Stimulated activated CD8-positive, alpha-beta memory T cell treated with anti-CD3 and anti-CD28 coated beads, Interleukin-12 subunit alpha, Interleukin-12 subunit beta, amount 100 ng/mL, for 1 hour (primary cell): ENCODE measurements at regions not wholly inside any gene's neighbourhood (a gene's known extent, or its start where the extent isn't known, plus 50 kb on each side); places are given as distances from the start of the nearest gene placed in this dataset.

Experiments used
- DNase-seq: peaks from one replicate; pipeline ENCODE4 v3.0.0-alpha.2; 2020; ENCODE audit warnings: low read depth

DNA sequence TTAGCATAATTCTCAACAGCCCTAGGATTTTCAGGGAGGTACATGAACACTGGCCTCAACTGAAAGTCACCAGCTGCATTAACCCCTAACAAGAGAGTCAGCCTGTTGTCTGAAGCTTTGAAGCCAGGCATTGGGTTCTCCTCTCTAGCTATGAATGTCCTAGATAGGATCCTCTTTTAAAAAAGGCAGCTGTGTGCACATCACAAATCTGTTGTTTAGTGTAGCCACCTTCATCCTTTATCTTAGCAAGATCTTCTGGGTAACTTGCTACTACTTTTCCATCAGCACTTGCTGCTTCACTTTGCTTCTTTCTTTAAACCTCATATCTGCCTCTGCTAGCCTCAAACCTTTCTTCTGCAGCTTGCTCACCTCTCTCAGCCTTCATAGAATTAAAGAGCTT, 1692.1 kb downstream of the EFNB2 start:
- DNase-seq: no peak

DNA sequence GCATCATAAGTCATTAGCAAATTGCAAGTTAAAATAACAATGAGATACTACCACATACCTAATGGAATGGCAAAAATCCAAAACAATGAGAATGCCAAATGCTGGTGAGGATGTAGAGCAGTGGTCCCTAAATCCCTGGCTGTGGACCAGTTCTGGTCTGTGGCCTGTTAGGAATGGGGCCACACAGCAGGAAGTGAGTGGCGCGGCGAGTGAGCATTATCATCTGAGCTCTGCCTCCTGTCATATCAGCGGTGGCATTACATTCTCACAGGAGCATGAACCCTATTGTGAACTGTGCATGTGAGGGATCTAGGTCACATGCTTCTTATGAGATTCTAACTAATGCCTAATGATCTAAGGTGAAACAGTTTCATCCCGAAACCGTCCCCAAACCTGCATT, 1694.4 kb downstream of the EFNB2 start:
- DNase-seq: no peak

DNA sequence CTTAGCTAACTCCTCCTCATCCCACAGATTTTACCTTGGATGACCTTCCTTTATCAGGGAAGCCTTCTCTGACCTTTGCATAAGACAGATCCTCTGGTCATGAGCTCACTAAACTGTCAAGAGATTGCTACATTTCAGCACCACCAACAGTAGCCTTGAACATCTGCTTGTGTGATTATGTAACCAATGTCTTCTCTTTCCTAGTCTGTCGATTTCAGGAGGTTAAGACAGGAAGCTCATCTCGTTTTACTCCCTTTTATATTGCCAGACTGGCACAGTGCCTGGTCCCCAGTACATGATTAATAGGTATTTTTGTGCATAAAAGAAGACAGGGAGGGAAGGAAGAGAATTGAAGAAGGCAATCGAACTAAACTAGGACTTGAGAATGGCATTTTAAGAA, 1697.7 kb downstream of the EFNB2 start:
- DNase-seq: no peak

DNA sequence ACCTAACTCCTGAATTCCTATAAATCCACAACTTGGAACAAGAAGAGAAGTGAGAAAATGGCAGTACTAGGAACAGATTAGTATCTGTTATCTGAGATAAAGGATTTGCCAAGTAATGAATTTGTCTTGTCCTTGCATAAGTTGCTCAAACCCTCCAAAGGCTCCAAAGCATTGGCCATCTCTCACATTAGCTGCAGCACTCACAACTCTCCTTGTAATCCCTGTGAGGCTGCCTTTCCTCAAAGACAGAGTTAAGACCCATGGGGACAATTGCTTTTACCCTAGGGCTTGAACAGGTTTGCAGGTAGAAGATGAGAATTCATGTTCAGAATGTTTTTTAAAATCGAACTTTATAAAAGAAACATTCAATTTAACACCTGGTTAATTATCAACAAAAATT, 1702.2 kb downstream of the EFNB2 start:
- DNase-seq: no peak

DNA sequence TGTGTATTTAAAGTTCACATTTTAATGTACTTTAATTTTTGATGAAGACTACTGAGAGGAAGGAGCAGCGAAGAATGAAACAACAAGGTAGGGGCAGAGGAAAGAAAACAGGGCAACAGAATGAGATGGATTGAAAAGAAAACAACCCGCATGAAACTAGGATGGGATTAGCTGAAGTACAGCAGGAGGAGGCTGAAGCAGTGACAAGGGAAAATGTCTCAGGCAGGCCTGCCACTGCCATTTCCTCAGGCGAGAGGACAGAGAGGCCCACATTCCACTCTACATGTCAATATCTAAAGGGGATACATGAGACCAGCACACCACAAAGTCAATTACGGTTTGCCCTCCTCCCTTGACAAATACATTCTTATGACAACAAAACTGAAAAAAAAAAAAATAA, 1703.2 kb downstream of the EFNB2 start:
- DNase-seq: no peak

DNA sequence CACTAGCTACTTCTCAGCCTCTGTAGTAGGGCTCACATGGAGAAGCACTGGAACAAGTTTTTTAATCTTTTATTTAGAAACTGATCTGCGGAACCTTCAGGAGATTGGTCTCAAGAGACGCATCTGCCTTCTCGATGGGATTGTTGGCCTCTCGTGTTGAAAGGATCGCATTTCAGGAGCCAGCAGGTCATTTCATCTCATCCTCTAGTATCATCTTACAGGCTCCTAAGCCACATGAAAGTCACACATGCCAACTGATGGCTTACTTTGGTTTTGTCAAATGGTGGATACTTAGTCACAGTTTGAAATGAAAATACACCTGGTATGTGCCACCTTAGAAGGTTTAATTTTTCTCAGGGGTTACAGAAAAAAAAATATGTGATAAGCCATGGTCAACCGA, 1703.6 kb downstream of the EFNB2 start:
- no peak for DNase-seq

DNA sequence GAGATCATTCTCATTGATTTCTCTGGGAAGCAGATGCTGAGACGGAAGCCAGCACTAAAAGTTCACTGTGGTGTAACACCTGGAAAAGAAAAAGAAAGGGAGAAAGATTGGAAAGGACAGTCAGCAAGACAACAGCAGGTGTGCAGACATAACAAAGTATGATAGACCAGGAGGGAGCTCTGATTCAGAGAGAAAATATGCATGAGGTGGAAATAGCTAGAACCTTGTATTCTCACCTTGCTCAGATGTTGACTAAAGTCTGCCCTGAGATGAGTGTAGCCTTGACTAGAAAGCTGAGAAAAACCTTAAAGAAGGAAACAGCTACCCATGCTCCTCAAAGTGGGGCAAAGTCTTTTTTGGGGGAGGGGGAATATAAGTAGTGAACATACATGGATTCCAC, 1711.8 kb downstream of the EFNB2 start:
- no peak for DNase-seq

DNA sequence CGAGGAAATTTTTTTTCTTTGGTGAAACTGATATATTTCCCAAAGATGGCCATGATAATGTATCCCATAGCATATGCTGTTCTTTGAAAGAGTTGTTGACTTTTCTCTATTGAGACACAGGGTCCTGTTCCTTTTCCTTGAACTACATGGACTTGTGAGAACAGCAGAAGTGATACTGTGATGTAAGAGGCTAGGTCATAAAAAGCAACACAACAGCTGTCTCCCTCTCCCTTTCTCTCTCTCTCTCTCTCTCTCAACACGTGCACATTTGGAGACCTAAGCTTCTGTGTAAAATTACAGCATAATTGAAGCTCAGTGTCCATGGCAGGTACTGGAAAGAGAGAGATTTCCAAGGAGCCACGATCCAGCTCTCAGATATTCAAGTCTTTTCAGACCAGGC, 1712.4 kb downstream of the EFNB2 start:
- DNase-seq: no peak

DNA sequence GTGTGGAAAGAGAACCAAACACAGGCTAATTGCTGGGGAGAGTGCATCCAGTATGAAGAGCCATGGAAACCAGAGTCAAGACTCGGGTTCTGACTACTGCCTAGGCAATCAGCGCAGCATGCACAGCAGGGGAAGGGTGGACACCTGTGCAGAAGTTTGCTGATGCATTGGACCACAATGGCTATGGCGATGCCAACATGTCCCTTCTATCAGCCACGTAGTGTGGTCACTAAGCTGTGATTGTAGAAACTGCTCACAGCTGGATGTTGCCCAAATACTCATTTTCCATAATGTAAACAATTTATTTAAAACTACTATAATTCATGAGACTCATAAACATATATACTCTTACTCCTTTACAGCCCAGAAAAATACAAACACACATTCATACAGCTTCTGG, 1718.2 kb downstream of the EFNB2 start:
- no peak for DNase-seq

DNA sequence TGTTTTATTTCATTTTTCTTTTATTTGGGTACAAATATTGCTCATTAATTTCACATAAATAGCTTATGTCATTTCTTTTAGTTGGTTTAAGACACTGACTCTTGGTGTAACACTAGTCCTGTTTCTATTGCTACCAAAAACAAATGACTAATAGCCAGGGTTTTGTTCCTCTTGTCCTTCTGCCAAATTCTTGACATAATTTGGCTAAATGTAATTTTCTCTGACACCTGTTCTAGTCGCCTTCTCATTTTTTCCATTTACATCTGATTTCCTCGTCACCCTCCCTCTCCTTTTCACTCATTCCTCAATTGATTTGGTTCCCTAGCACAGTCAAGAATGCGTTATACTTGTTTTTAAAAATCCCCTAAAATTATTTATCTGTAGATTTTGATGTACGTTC, 1718.7 kb downstream of the EFNB2 start:
- no peak for DNase-seq

DNA sequence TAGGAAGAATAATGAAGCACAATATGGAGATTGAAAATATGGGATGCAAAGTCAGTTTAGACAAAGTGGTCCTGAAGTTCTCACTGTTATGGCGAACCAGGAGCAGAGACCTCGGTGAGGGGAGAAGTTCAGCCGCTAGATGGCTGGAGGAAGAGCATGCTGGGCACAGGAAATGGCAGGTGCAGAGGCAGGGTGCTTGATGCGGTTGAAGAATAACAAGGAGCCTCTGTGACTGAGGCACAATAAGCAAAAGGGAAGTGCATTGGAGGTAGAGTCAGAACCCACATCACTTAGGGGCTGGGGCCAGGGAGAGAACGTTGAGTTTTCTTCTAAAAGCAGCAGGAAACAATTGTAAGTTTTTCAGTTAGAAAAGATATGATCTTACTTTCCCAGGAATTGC, 1725.2 kb downstream of the EFNB2 start:
- DNase-seq: no peak

DNA sequence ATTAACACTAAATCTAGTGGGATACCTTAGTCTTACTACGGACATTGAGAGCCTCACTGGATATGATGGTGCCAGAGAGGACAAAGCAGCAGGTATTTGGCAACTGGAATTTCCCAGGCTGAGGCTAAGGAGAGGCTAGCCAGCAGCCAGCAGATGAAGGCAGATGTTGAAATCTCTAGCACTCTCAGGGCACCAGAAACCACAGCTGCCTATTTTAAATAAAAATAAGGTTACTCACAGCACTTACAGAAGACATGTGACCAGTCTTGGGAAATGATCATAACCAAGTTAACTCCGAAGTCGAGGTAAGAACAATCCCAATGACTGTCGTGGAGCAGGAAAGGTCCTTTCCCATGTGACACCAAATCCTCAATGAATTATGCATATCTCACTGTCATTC, 1726.0 kb downstream of the EFNB2 start:
- no peak for DNase-seq

DNA sequence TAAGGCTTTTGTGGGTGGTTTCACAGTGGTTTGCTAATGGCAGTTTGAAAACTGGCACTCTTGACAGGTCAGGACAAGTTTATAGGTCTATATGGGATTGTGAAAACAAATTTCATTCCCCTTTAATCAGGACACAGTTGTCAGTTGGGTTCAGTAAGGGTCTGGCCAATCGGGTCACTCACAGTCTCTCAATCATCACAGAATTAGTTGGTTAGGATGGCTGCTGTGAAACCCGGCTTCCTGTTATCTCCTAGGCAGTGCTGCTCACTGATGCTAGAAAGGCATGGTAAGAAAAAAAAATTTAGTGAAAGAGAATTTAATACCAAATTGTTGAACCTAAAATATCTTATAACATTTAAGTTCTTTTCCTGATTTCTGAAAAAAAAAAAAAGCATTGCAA, 1730.1 kb downstream of the EFNB2 start:
- no peak for DNase-seq

DNA sequence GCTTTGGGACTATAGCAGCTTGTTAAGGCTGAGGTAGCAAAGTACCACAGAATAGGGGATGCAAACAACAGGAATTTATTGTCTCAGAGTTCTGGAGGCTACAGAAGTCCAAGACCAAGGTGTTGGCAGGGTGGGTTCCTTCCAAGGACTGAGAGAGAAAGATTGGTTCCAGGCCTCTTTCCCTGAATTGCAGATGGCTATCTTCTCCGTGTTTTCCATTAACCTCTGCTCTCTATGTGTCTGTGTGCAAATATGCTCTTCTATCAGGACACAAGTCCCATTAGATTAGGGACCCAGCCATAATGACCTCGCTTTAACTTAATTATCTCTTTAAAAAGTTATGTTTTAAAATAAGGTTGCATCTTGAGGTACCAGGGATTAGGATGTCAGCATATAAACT, 1732.9 kb upstream of the SLC10A2 start:
- no peak for DNase-seq

DNA sequence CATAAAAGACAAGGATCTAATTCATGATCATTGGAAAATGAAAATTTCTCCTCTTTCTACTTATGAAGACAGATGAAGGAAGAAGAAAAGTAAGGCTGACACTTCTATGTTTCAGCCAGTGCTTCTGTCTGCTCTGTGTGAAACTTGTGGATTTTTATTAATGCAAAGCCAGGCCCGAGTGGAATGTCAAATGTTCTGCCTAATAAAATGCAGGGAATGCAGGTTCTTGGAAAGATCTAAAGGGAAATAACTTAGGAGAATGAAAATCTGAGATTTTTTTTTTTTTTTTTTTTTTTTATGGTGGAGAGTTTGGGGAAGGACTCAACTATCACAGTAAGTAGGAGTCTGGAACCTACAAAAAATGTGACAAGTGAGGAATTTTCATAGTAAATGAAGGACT, 1732.3 kb upstream of the SLC10A2 start:
- DNase-seq: no peak

DNA sequence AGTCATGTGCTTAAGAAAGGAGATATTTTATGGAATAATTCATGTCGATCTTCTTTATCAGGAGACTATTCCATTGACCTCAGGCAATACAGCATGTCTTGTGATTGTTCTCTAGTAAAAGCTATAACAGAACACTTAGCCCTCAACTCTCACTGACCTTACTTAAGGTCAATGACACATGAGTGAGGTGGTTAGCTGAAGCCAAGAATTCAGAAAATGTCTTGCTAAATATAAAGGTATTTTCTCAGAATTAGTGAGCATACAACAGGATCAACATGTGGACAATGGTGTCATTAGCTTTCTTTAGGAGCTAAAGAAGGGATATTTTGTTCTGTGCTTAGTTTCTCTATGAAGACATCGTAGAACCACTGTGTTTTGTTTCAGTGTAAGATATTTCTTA, 1730.4 kb upstream of the SLC10A2 start:
- no peak for DNase-seq

DNA sequence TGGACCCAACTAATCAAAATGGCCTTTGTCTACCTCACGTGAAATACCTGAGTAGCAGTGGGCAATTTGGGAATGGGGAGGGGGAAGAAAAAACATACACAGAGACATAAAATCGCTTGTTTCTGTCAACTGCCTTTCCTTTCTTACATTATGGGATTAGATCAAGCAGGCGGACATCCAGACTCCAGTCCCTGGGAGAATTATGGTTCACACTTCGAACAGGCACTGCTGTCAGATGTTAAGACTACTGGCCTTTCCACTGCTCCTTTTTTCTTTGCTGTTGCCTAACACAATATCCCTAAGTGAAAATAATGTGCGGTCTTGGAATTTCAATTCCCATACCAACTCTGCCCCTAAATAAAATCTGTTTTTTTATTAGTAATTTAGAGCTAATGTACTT, 1719.7 kb upstream of the SLC10A2 start:
- no peak for DNase-seq

DNA sequence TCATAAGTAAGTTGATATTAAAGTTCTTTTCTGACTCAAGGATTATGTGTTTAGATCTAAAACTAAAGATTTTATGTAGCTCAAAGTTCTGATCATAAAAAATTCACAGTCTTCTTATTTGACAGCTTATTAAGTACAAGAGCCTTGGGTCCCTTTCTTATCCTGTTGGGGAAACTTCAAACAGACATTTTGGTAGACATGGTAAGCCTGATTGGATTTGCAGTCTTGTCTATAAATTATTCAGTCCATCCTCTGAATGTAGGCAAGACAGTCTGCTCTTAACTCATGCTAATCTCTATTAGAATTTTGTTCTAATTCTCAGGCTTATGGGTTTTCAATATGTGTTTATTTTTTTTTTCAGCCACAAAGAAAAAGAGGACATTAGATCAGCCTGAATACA, 1718.7 kb upstream of the SLC10A2 start:
- DNase-seq: no peak

DNA sequence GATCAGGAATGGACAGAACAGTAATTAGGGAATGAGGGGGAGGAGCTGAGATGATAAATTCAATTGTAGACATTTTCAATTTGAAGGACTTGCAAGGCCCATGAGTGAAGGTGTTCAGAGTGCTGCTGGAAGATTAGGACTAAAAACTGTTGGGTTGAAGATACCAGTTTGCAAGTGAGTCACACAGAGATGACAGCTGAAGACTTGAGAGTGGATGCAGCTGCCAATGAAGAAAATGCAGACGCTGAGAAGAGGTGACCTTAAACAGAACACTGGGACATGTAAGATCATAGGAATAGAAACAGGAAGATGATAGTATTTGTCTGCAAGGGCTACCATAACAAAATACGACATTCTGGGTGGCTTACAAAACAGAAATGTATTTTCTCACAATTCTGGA, 1716.5 kb upstream of the SLC10A2 start:
- DNase-seq: no peak

DNA sequence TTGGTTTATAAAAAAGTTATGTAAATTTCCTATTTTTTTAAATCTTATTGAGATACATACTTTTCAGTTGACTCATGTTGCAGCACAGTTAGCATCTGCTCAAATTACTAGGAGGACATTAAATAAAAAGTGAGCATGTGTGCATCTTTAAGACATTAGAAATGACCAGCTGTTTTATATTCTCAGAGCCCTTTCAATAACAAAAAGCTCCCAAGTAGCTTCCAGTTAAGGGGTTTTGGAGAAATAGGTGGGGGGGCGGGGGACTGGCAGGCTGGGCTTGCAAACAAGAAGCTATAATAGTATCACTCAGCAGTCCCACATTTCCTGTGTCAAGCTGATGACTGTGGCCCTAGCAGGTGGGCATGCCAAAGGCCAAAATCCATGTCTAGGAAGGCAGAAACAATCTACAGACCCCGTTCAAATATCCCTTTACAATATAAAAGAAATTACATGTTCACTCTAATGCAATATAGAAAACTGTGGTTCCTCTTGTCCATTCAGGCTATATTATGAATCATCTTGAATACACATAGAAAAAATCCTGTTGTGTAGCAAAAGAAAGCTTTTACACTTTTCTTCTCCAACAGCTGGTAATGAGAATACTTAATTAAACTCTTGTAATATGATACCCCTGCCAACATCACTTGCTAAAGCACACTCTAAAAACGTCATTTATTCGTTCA, 1713.2 kb upstream of the SLC10A2 start:
- no peak for DNase-seq

DNA sequence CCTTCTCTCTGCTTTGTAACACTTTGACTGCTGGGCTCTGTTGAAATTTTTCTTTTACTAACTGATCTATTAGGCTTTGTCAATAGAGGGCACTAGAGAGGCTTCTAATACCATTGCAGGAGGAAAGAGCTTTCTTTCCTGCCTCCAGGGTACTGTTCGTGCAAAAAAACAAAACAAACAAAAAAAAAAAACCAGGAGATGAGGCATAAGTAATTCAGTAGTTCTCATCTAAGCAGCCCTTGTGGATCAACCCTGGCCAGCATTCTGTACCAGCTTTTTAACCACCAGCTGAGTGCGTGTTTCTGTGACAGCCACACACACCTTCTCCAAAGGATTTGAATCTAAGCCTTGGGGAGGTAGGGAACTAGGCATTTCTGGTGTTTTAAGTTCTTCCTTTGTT, 1707.6 kb upstream of the SLC10A2 start:
- DNase-seq: no peak

DNA sequence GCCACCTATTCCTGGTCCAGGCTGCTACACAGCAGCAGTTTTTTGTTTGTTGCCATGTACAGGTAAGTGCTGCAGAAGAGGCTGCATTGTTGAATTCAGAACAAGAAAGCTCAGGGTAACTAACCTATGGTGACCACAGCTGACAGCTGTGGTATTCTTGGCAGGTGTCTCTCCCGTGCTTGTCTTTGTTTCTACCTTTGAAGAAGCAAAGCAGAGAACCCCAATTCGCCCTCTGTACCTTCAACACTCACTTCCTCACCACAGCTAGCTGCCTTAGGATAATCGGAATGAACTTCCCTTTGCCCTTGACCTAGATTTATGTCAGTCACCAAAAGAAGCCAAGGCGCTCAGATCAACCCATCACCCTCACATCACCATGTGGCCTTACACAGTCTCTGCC, 1703.3 kb upstream of the SLC10A2 start:
- DNase-seq: no peak

DNA sequence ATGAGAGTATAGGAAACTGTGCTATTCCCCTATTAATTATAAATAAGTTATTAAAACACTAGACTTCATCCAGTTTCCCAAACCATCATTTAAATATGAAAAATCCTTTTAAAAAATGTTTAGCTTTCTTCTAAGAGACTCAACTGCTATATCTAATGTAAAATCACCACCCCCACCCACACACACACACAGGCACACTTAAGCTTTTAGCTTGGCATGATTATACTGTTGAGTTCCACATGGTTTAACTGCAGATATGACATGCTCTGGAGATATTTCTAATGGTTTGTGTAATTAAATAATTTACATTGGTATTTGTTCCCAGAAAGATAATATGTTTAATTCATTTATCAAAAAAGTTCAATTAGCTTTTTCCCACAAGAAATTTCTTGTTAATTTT, 1700.1 kb upstream of the SLC10A2 start:
- no peak for DNase-seq

DNA sequence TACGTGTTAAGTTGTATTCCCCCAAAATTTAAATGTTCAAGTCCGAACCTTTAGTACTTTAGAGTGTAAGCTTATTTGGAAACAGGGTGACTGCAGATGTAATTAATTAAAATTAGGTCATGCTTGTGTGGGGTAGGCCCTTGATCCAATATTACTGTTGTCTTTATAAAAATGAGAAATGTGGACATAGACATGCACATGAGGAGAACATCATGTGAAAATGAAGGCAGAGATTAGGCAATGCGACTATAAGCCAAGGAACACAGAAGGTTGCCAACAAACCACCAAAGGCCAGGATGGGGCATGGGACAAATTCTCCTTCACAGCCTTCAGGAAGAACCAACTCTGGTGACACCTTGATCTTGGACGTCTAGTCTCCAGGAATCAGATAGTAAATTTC, 1698.4 kb upstream of the SLC10A2 start:
- no peak for DNase-seq

DNA sequence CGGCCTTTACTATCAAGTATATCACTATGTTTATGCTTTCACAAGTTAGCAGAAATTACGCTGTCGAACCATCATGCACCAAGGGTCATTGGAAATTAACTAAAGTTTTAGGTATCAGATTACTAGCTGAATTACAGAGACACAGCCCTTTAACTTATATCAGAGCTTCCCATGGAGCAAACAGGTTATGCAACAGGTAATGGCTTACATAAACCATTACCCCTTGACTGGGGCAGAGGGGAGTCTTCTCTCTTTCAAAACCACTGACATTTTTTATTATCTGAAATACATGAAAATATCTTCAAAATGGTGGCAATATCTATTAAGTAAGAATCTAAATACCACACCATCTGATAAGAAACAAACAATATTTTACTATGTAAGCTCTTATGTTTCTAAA, 1692.9 kb upstream of the SLC10A2 start:
- no peak for DNase-seq
